ENCODE measurements at regions not wholly inside any gene's neighbourhood (a gene's known extent, or its start where the extent isn't known, plus 50 kb on each side); places are given as distances from the start of the nearest gene placed in this dataset.

- Histone ChIP-seq H3K4me3 (replicated peaks; ENCODE audit: insufficient read depth, low read length) (no peak overlapping the region), H3K27me3 (ENCODE audit: insufficient read depth, poor library complexity, severe bottlenecking) (no peaks in the 10 kb centered on the region), H3K27ac (replicated peaks) (no peak overlapping the region)
- no peak for TF ChIP-seq REST (IDR thresholded peaks at IDR 0.05; ENCODE audit: insufficient replicate concordance, low read depth)
- TF ChIP-seq CTCF (IDR thresholded peaks at IDR 0.05; ENCODE audit: insufficient read depth, low read length), result no peak
- TF ChIP-seq GABPA (IDR thresholded peaks at IDR 0.05; ENCODE audit: low read depth), result no peak
- DNase-seq (ENCODE audit: low read depth in 1 of 2, low spot score in 1 of 2), result no peak
Measured at GRCh38 chr14:71201840-71202239, 294.6 kb downstream of the PCNX1 start.

- no peak for DNase-seq (ENCODE audit: low read depth in 1 of 2, low spot score in 1 of 2)
- no peak for TF ChIP-seq CTCF (IDR thresholded peaks at IDR 0.05; ENCODE audit: insufficient read depth, low read length)
- Histone ChIP-seq H3K27me3 (ENCODE audit: insufficient read depth, poor library complexity, severe bottlenecking) (no peaks in the 10 kb centered on the region), H3K27ac (replicated peaks) (no peak overlapping the region), H3K4me3 (replicated peaks; ENCODE audit: insufficient read depth, low read length) (no peak overlapping the region)
Measured at GRCh38 chr14:71202881-71203280, 295.6 kb downstream of the PCNX1 start.

- H3K4me3 ChIP-seq (replicated peaks; ENCODE audit: insufficient read depth, low read length), result no peak overlapping the region
- H3K27me3 ChIP-seq (ENCODE audit: insufficient read depth, poor library complexity, severe bottlenecking), result no peaks in the 10 kb centered on the region
- DNase-seq (ENCODE audit: low read depth in 1 of 2, low spot score in 1 of 2), result no peak
- H3K27ac ChIP-seq (replicated peaks), result no peak overlapping the region
- no peak for TF ChIP-seq CTCF (IDR thresholded peaks at IDR 0.05; ENCODE audit: insufficient read depth, low read length)
- TF ChIP-seq POLR2AphosphoS5 (IDR thresholded peaks at IDR 0.05; ENCODE audit: low read depth), result no peak
- no peak for TF ChIP-seq GABPA (IDR thresholded peaks at IDR 0.05; ENCODE audit: low read depth)
- no peak for TF ChIP-seq REST (IDR thresholded peaks at IDR 0.05; ENCODE audit: insufficient replicate concordance, low read depth)
- TF ChIP-seq SPI1 (IDR thresholded peaks at IDR 0.05; ENCODE audit: borderline replicate concordance, low read depth), result no peak
Measured at GRCh38 chr14:71203306-71203705, 296.0 kb downstream of the PCNX1 start.

GRCh38 chr14:71204231-71204630, 297.0 kb downstream of the PCNX1 start:
- Histone ChIP-seq H3K27ac (replicated peaks) (no peak overlapping the region), H3K4me3 (replicated peaks; ENCODE audit: insufficient read depth, low read length) (no peak overlapping the region), H3K27me3 (ENCODE audit: insufficient read depth, poor library complexity, severe bottlenecking) (no peaks in the 10 kb centered on the region)
- DNase-seq (ENCODE audit: low read depth in 1 of 2, low spot score in 1 of 2), result no peak
- TF ChIP-seq CTCF (IDR thresholded peaks at IDR 0.05; ENCODE audit: insufficient read depth, low read length), result no peak
- TF ChIP-seq GABPA (IDR thresholded peaks at IDR 0.05; ENCODE audit: low read depth), result no peak
- TF ChIP-seq REST (IDR thresholded peaks at IDR 0.05; ENCODE audit: insufficient replicate concordance, low read depth), result no peak
- TF ChIP-seq SPI1 (IDR thresholded peaks at IDR 0.05; ENCODE audit: borderline replicate concordance, low read depth), result no peak
- no peak for TF ChIP-seq POLR2AphosphoS5 (IDR thresholded peaks at IDR 0.05; ENCODE audit: low read depth)
